Stimulated activated CD4-positive, alpha-beta T cell treated with anti-CD3 and anti-CD28 coated beads, Interleukin-4, amount 100 ng/mL, for 4 hours (primary cell): ENCODE measurements at regions not wholly inside any gene's neighbourhood (a gene's known extent, or its start where the extent isn't known, plus 50 kb on each side); places are given as distances from the start of the nearest gene placed in this dataset.
"Not testable (repeated sequence)": the region's sequence is repeated elsewhere in the genome, so short reads cannot be mapped to it uniquely, and the experiment has no call there.

Experiments used
- DNase-seq, 2 experiments: peaks; one replicate each; pipeline ENCODE4 v3.0.0-alpha.2; 2020

GRCh38 chr4:38386654-38387188 is 277.3 kb upstream of the KLF3 start:
- no peak for DNase-seq

- DNase-seq = no peak
These were observed 276.7 kb upstream of the KLF3 start for GRCh38 chr4:38387348-38387747.

- no peak for DNase-seq
These were observed 276.2 kb upstream of the KLF3 start for GRCh38 chr4:38387819-38388218.

- DNase-seq = not testable (repeated sequence)
These were observed 275.1 kb upstream of the KLF3 start for GRCh38 chr4:38388907-38389306.

GRCh38 chr4:38390969-38391545 is 272.9 kb upstream of the KLF3 start:
- no peak for DNase-seq

GRCh38 chr4:38392223-38392855 is 271.7 kb upstream of the KLF3 start:
- DNase-seq = no peak

GRCh38 chr4:38396091-38396490 is 267.9 kb upstream of the KLF3 start:
- DNase-seq = no peak

- no peak for DNase-seq
These were observed 267.0 kb upstream of the KLF3 start for GRCh38 chr4:38396845-38397547.

- no peak for DNase-seq
These were observed 263.1 kb upstream of the KLF3 start for GRCh38 chr4:38400946-38401345.

GRCh38 chr4:38406243-38406642 is 257.8 kb upstream of the KLF3 start:
- no peak for DNase-seq

GRCh38 chr4:38409852-38410251 is 254.1 kb upstream of the KLF3 start:
- no peak for DNase-seq

GRCh38 chr4:38411092-38411491 is 252.9 kb upstream of the KLF3 start:
- DNase-seq = no peak

- DNase-seq = no peak
These were observed 251.9 kb upstream of the KLF3 start for GRCh38 chr4:38411981-38412536.

- no peak for DNase-seq
These were observed 250.3 kb upstream of the KLF3 start for GRCh38 chr4:38413524-38414341.

- DNase-seq = no peak
These were observed 249.6 kb upstream of the KLF3 start for GRCh38 chr4:38414410-38414809.

- DNase-seq = no peak
These were observed 248.3 kb upstream of the KLF3 start for GRCh38 chr4:38415682-38416081.

- no peak for DNase-seq
These were observed 247.5 kb upstream of the KLF3 start for GRCh38 chr4:38416450-38417014.

GRCh38 chr4:38420254-38420653 is 243.7 kb upstream of the KLF3 start:
- not testable (repeated sequence) for DNase-seq

- no peak for DNase-seq
These were observed 241.1 kb upstream of the KLF3 start for GRCh38 chr4:38422850-38423249.

GRCh38 chr4:38424151-38424871 is 239.7 kb upstream of the KLF3 start:
- no peak for DNase-seq

- no peak for DNase-seq
These were observed 237.5 kb upstream of the KLF3 start for GRCh38 chr4:38426532-38426931.

- DNase-seq = no peak
These were observed 233.2 kb upstream of the KLF3 start for GRCh38 chr4:38430841-38431240.
